CD1c-positive myeloid dendritic cell (primary cell): ENCODE measurements at regions not wholly inside any gene's neighbourhood (a gene's known extent, or its start where the extent isn't known, plus 50 kb on each side); places are given as distances from the start of the nearest gene placed in this dataset.
"Not testable (repeated sequence)": the region's sequence is repeated elsewhere in the genome, so short reads cannot be mapped to it uniquely, and the experiment has no call there.

Experiments used
- DNase-seq: peaks from one replicate; pipeline ENCODE4 v3.0.0-alpha.2; 2016; ENCODE audit errors: extremely low spot score

- no peak for DNase-seq
Measured at GRCh38 chr5:32842813-32843530, 131.9 kb downstream of the NPR3 start.

DNA sequence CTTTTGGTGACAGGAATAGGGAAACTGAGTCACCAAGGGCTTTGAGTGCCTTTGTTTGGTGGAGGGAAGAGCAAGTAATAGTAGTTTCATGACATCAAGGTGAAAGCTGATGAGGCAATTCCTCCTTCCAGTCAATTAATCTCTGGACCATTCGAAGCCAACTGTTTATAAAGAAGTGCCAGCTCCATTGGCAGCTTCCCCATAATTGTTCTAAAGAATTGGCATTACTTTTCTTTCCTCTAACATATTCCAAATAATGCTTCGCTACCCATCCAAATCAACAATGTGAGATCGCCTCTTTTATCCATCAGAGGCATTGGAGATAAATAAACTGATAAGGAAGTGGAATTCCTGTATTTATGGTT lies 132.4 kb downstream of the NPR3 start:
- no peak for DNase-seq

DNA sequence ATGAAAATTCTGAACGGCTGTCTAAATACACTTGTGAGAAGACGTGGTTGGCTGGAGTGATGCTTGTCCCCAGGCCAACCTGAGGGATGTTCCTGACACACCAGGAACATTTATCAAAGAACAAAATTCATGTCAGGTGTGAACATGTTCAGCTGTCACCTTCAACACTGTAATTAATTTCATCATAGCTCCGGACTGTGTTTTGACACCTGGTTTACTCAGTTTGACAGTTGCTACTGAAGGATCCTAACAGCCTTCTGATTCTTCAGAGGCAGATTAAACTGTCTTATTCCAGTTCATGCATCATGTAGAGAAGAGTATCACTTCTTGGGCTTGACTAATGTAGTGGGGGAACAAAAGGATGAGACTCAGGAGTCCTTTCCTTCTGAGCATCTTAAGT lies 134.1 kb downstream of the NPR3 start:
- DNase-seq, result no peak

GRCh38 chr5:32848120-32848519 lies 137.0 kb downstream of the NPR3 start:
- DNase-seq, result no peak

DNA sequence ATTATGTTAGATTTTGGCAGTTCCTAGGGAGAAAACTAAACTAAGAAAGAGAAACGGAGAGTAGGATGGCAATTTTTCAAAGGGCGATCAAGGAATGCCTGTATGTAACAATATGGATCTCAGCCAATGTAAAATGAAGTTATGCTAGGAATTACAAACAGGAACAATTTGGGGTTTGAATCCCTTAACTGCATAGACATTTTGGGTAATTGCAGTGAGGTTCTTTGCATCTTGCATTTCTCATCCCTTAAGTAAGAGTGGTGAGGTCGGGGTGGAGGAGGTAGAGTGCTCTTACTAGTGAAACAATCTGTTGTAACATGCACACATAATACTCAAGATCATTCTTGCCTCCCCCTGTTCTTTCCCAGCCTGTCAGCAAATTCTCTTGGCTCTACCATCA lies 137.6 kb downstream of the NPR3 start:
- DNase-seq, result no peak

DNA sequence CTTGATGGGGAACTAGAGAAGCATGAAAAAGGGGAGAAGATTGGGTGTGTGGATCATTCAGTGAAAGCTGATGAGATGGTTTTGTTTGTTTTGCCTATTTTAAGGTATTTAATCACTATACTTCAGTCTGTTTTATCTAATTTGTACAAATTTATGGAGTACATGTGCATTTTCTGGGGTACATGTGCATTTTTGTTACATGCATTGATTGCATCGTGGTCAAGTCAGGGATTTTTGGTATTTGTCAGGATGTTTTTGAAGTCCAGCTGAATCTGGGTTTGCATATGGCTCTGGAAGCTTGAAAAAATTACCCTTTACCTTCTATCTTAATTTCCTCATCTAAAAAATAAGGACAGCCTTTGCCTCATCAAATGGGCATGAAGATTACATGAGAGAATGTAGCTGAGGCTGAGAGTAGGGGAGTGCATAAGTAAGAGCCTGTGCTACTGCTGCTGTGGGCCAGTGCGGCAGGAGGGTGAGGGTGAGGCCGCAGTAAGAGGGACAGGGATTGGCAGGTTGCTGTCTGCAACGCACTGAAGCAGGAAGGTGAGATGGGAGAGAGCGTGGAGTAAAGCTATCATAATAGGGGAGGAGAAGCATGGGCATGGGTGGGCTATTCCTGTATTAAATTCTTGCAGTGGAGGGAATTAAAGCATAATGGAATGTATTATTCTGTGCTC lies 139.8 kb downstream of the NPR3 start:
- DNase-seq, result no peak

DNA sequence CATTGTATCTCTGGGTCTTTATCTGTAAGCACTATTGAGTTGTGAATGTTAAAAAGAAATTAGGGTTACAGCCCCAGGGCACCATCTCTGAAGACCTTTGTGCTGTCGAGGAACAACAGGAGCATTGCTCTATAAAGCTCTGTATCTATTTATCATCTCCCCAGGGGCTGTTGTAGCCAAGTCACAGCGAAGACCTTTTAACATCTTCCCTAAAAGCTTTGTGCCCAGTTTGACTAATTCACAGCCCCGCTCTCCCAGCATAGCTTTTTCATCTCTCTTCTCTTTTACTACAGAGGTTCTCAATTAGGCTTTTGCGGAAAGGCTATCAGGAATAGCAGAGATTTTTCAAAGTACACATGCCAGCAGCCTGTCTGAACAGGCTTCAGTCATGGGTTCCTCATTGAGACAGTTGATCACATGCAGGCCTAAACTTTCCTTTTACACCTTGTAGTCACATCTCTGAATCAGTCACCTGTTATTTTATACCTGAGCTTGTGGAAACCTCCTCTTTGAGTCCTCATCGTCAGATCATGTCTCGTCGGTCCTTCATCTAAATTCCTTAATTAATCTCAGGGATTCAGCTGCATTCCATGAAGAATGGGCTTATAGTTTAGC lies 140.5 kb downstream of the NPR3 start:
- DNase-seq, result no peak

- DNase-seq, result no peak
Measured at GRCh38 chr5:32852535-32852934, 141.4 kb downstream of the NPR3 start.

DNA sequence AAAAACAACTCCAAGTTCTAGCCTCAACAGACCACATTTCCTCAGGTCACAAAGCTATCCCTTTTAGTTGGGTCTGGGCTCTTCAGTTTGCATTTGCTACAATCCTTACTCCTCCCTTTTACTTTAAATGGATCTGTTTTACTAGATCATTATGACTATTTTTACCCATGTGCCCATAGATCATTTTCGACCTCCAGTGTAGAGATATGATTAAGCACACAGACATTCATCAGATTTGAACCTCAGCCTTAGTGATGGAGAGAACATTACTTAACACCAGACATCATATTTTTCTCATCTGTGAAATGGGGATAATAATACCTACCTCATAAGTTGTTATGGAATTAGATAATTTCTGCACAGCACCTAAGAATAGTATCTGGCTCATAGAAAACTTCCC lies 141.9 kb downstream of the NPR3 start:
- DNase-seq, result no peak

- DNase-seq, result no peak
Measured at GRCh38 chr5:32854473-32854872, 143.4 kb downstream of the NPR3 start.

GRCh38 chr5:32859211-32859641 lies 148.1 kb downstream of the NPR3 start:
- DNase-seq, result no peak

- DNase-seq, result no peak
Measured at GRCh38 chr5:32865475-32865874, 154.4 kb downstream of the NPR3 start.

GRCh38 chr5:32866138-32866537 lies 155.0 kb downstream of the NPR3 start:
- no peak for DNase-seq

GRCh38 chr5:32869216-32869615 lies 158.1 kb downstream of the NPR3 start:
- DNase-seq, result no peak

DNA sequence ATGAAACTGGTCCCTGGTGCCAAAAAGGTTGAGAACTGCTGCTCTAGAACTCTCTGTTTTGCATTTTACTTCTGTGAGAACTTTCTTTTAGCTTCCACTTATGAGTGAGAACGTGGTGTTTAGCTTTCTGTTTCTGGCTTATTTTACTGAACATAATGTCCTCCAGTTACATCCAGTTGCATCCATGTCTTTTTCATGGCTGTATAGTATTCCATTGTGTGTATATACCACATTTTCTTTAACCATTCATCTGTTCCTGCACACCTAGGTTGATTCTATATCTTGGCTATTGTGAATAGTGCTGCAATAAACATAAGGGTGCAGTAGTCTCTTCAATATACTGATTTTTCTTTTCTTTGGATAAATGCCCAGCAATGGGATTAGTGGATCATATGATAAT lies 165.7 kb downstream of the NPR3 start:
- DNase-seq, result no peak

GRCh38 chr5:32879364-32879763 lies 168.2 kb downstream of the NPR3 start:
- not testable (repeated sequence) for DNase-seq

DNA sequence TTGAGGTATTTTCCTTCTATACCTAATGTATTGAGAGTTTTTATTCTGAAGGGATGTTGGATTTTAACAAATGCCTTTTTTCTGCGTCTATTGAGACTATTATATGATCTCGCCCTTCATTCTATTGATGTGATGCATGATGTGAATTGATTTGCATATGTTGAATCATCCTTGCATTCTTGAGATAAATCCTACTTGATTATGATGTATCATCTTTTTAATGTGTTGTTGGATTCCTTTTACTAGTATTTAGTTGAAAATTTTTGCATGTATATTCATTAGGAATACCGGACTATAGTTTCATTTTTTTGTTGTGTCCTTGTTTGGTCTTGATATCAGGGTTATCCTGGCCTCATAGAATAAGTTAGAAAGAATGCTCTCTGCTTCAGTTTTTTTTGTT lies 169.7 kb downstream of the NPR3 start:
- DNase-seq, result no peak

DNA sequence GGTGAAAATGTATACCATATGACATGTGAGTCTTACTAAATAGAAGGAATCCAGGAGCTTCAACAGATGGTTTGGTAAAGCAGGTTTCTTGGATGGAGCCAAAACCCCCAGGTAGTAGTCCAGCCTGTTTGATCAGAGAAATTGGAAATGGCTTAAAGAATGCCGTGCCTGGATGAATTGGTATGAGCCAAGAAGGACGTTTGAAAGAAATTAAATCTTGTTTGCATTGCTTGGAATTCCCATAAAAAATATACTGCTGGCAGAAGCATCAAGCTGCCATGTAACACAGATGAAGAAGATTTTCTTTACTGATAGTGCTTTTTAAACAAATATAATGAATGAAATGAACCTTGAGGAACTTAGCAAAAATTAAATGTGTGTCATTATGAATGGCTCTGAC lies 176.3 kb downstream of the NPR3 start:
- no peak for DNase-seq

DNA sequence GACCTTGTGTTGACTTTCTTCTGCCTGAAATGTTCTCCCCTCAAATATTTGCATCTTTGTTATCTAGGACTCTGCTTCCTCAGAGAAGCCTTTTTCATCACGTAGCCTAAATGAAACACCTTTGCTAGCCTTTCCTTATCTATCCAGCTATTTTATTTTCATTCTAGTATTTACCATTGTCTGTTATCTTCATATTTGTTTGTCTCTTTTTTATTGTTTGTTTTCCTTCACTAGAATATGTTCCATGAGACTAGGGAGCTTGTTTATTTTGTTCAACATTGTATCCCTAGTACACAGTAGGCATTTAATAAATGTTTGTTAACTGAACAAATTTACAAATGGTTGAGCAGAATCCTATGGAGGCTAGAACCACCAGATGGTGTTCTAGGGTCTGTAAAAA lies 178.0 kb downstream of the NPR3 start:
- no peak for DNase-seq

DNA sequence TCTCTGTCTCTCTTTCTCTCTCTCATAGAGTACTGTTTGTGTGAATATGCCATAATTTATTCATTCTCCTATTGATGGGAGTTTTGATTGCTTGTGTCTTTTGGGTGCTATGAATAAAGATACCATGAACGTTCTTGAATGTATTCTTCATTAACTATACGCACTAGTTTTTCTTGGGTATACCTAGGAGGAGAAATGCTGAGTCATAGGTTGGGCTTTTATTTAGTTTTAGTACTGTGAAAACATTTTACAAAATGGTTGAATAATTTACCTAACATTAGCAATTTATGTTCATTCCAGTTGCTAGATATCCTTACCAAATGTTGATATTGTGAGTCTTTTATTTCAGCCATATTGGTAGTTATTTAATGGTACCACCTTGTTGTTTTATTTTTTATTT lies 192.5 kb downstream of the NPR3 start:
- DNase-seq, result no peak

GRCh38 chr5:32908641-32909040 lies 197.5 kb downstream of the NPR3 start:
- no peak for DNase-seq

- no peak for DNase-seq
Measured at GRCh38 chr5:32909207-32909606, 198.1 kb downstream of the NPR3 start.

- DNase-seq, result no peak
Measured at GRCh38 chr5:32916648-32917047, 205.5 kb downstream of the NPR3 start.
